ENCODE measurements at regions not wholly inside any gene's neighbourhood (a gene's known extent, or its start where the extent isn't known, plus 50 kb on each side); places are given as distances from the start of the nearest gene placed in this dataset.

DNA sequence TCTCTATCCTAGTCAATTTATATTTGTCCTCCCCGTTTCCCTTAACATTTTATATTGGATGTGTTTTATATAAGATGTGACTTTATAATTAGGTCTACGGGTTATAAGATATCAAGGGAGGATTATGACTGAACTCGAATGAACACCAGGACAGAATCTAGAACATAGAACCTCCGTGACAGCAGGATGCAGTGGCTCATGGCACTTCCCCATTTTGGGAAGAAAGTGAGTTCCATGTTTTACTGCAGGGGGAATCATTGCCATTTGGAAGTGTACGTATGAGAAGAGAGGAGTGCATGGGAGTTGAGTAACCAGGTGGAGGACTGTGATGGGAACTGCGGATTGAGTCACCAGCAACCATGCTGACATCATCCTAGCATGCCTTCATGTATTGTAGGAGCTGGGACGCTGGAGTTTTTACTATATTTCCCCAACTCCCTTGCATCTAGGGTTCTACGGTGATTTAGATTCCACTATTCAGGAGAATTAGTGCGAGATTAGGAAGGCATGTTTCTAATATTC lies 56.1 kb upstream of the FOXC1 start:
- TF ChIP-seq, protein P1, sequence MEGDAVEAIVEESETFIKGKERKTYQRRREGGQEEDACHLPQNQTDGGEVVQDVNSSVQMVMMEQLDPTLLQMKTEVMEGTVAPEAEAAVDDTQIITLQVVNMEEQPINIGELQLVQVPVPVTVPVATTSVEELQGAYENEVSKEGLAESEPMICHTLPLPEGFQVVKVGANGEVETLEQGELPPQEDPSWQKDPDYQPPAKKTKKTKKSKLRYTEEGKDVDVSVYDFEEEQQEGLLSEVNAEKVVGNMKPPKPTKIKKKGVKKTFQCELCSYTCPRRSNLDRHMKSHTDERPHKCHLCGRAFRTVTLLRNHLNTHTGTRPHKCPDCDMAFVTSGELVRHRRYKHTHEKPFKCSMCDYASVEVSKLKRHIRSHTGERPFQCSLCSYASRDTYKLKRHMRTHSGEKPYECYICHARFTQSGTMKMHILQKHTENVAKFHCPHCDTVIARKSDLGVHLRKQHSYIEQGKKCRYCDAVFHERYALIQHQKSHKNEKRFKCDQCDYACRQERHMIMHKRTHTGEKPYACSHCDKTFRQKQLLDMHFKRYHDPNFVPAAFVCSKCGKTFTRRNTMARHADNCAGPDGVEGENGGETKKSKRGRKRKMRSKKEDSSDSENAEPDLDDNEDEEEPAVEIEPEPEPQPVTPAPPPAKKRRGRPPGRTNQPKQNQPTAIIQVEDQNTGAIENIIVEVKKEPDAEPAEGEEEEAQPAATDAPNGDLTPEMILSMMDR (IDR thresholded peaks at IDR 0.05) = no peak
- no peak for TF ChIP-seq POLR2AphosphoS5 (IDR thresholded peaks at IDR 0.05)
- TF ChIP-seq POLR2A (IDR thresholded peaks at IDR 0.05) = no peak
